Stimulated activated CD8-positive, alpha-beta memory T cell treated with anti-CD3 and anti-CD28 coated beads, Interleukin-12 subunit alpha, Interleukin-12 subunit beta, amount 100 ng/mL, for 24 hours (primary cell): ENCODE measurements at regions not wholly inside any gene's neighbourhood (a gene's known extent, or its start where the extent isn't known, plus 50 kb on each side); places are given as distances from the start of the nearest gene placed in this dataset.

Source experiments
- DNase-seq: peaks from one replicate; pipeline ENCODE4 v3.0.0-alpha.2; 2020; ENCODE audit errors: extremely low read depth

DNA sequence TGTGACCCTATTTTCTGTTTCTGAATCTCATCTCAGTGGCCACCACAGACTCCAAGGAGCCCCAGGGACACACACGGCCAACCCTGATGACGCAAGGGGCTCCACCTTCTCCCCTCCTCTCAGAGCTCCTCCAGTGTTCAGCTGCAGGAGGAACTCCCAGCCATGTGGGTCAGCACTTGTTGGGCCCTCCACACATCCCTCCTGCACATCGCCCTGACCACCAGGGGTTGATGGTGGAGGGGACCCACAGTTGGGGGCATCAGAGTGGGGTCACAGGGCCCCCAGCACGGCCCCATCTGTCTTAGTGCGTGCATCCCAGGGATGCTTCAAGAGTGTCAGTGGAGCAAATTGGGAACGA, 499.6 kb downstream of the BRD1 start:
- DNase-seq = no peak

GRCh38 chr22:49327411-49328117, 500.1 kb downstream of the BRD1 start:
- no peak for DNase-seq

DNA sequence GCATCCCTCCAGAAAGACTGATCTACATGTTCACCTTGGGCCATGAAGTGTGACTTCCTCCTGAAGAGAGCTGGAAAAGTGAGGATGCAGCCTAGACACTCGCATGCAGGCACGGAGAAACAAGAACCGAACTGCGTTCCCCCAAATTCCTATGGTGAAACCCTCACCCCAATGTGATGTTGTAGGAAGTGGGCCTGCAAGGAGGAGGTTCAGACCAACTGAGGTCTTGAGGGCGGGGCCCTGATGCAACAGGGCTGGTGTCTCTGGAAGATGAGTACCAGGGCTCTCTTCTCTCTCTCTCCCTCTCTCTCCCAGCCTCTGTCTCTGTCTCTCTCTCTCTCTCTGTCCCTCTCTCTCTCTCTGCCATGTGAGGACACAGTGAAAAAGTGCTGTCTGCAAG, 501.1 kb downstream of the BRD1 start:
- DNase-seq = no peak

- no peak for DNase-seq
Measured at GRCh38 chr22:49325531-49326395, 501.9 kb downstream of the BRD1 start.

- DNase-seq = no peak
Measured at GRCh38 chr22:49324527-49325491, 502.9 kb downstream of the BRD1 start.

DNA sequence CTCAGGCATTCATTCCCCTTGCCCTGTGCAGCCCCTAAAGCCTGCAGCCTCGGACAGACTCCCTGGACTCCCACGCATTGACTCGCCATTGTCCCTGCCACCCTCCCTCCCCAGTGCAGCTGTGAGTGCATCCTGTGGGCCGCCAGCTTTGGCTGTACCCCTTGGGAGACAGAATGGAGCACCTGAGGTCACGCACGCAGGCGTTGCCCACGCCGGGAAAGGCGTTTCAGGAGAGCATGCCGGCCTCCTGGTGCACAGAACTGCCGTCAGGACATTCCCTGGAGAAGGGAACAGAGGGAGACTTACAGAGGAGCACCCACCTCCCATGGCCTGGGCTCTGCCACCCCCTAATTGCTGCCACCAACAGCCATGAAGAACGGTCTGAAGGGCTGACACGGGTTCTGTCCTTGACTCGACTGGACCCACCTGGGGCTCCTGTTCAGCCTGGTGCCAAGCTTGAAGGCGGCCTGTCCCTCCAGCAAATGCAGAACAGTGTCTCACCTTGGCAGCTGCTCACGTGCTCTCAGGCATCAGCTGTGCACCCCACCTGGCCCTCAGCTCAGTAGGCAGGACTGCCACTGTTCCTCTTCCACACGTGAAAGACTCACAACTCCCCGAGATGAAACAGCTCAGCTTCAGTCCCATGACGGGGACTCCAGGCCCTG, 503.8 kb downstream of the BRD1 start:
- DNase-seq = no peak

DNA sequence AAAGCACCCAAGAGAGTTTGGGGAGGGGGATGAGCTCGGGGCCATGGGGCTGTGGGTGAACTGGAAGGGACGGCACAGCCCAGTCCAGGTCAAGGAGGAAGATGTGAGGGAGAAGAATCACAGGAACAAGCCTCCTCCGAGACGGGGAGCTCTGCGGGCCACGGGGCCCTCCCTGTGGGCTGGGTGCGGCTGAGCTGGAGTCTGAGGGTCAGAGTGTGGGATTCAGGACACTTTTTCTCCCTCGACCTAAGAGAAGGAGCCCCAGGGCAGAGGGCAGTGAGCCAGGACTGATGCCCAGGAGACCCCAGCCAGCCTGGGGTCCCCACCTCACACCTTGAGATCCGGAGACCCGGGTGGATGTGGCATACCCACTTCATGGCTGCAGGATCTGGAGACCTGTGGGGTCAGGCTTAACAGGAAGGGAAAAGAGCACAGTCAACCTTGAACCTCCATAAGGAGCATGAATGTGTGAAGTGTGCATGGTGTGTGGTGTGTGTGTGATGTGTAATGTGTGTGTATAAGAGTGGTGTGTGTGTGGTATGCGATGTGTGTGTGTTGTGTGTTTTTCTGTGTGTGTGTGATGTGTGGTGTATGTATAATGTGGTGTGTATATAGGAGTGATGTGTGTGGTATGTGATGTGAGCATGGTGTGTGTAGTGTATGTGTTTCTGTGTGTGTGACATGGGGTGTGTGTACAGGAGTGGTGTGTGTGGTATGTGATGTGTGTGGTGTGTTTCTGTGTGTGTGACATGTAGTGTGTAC, 504.6 kb downstream of the BRD1 start:
- no peak for DNase-seq

DNA sequence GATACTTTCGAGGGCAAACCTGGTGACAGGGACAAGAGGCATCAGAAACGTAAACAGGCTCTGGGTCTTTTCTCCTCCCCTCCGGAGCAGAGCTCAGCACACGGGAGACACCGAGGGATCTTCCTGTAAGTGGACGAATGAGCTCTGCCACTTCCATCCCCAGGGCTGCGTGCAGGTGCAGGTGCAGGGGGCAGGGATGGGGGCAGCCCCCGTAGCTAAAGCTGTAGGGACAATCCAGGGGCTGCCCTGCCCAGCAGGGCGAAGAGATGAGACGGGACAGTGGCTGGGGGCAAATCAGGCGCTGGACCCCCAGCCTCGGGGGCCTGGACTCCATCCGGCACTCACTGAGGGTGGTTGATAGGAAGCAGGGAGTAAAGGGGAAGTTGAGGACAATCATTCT, 505.4 kb downstream of the BRD1 start:
- no peak for DNase-seq

- no peak for DNase-seq
Measured at GRCh38 chr22:49321477-49322055, 506.1 kb downstream of the BRD1 start.

DNA sequence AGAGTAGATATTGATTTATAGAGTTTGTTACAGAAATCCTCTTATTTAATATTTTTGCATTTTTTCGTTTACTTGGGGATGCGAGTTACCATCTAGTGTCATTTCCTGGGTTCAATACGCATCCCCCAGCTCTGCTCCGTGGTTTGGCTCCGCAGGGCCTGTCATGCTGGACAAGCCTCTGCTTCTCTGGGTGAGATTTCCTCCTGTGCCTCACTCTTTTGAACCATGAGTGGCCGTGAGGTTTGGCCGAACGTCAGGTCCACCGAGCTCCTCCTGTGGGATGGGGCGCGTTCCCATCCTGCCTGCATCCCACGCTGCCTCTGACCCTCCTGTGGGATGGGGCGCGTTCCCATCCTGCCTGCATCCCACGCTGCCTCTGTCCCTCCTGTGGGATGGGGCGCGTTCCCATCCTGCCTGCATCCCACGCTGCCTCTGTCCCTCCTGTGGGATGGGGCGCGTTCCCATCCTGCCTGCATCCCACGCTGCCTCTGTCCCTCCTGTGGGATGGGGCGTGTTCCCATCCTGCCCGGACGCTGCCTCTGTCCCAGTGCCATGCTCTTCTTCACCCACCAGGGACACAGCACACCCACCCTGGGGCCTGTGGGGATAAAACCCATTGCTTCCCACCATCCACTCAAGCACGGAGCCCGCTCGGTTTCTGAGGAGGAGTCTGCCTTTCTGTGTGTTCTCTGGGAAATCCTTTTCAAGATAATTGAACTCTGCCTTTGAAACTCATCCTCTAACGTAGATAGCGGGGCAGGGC, 506.8 kb downstream of the BRD1 start:
- DNase-seq = no peak

- DNase-seq = no peak
Measured at GRCh38 chr22:49317369-49317768, 510.3 kb downstream of the BRD1 start.

DNA sequence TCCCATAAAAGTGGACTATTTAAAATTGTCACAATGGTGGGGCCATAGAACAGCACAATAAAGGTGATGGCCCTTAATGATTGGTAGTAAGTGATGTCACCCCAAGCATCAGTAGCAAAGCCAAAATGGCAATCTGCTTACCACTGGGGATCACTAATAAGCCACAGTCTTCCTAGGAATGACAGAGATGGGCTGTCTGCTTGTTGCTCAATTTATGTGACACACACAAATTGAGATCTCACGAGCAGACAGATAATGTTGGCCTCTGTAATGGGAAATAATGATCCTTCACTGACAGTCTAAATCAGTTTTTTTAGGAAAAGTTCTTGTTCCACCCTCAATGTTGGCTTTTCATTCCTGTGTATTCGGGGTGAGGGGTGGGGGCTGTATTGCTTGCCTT, 515.1 kb downstream of the BRD1 start:
- no peak for DNase-seq

GRCh38 chr22:49310354-49310753, 517.3 kb downstream of the BRD1 start:
- DNase-seq = no peak

DNA sequence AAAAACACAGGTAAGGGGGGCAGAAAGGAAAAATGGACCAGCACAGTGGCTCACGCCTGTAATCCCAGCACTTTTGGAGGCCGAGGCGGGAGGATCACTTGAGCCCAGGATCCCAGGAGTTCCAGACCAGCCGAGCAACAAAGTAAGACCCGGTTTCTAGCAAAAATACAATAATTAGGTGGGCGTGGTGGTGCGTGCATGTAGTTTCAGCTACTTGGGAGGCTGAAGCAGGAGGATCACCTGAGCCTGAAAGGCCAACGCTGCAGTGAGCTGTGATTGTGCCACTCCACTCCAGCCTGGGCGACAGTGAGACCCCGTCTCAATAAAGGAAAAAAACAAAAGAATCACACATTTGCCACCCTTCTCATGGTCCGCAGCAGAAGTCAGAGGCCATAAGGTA, 519.4 kb downstream of the BRD1 start:
- no peak for DNase-seq

- no peak for DNase-seq
Measured at GRCh38 chr22:49307870-49308269, 519.8 kb downstream of the BRD1 start.

- DNase-seq = no peak
Measured at GRCh38 chr22:49307481-49307830, 520.2 kb downstream of the BRD1 start.

- no peak for DNase-seq
Measured at GRCh38 chr22:49306632-49307480, 520.8 kb downstream of the BRD1 start.

DNA sequence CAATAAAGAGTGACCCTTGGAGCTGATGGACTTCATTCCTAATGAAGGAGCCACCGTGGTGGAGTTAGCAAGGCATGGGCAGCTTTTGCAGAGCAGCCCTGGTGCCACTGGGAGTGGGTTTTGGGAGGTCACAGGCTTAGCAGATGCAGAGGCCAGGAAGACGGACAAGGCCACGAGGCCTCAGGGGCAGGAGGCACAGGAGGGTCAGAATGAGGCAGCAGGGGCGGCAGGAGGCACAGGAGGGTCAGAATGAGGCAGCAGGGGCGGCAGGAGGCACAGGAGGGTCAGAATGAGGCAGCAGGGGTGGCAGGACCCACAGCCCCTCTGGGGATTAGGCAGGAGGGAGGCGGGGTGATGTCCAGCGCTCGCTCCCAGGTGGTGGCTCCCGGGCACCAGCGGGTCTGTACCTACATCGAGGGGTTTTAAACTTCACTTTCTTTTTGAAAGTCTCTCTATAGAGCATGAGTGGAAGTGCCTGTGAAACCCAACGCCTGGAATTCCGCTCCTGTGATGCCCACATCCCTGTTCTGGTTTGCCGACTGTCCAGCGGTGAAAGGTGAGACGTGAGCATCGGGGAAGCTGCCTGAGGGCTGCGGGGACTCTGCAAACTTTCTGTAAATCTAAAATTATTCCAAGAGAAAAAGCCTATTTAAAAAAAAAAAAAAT, 521.6 kb downstream of the BRD1 start:
- no peak for DNase-seq
